ENCODE measurements at regions not wholly inside any gene's neighbourhood (a gene's known extent, or its start where the extent isn't known, plus 50 kb on each side); places are given as distances from the start of the nearest gene placed in this dataset.

DNA sequence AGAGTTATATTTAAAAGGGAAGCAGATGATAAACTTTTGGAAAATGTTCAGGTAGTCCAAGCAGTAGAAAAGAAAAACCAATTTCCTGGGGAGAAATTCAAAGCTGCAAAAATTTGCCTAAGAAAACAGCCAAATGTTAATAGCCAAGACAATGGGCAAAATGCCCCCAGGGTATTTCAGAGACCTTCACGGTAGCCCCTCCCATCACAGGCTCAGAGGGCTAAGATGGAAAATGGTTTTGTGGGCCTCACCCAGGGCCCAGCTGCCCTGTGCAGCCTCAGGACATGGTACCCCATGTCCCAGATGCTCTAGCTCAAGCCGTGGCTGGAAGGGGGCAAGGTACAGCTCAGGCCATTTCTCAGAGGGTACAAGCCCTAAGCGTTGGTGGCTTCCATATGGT, 391.0 kb downstream of the ZIC4 start:
- DNase-seq (ENCODE audit: low spot score), result no peak

DNA sequence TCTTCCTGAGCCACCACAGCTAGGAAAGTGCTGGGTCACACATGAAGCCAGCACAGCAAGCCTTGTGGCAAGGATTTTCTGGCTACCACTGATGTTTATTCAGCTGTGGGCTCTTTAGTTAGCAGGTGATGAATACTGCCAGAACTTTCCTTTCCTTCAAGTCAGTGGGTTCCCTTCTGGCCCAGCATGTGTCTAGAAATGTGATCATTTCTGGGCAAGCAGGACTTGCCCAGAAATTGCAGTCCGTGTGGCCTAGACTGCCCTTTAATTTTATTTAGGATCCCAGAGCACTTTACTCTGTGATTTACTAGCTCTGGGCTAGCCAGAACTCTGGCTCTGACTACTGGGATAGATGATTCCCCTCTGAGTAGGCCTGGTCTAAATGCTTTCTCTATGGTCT, 397.5 kb downstream of the ZIC4 start:
- DNase-seq (ENCODE audit: low spot score), result no peak

DNA sequence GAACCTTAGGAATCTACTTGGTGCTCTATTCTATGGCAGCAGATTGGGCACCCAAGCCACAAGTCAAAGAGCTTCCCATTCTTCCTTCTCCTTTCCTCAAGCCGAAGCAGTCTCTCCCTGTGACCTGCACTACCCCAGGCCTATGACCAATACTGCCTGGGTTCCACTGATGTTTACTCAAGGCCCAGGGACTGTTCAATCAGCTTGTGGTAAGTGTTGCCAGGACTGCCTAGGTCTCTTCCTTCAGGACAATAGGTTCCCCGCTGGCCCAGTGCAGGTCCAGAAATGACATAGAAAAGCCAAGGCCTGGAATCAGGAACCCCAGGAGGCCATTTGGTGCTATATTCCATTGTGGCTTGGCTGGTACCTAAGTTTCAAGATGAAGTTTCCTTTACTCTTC, 397.9 kb downstream of the ZIC4 start:
- no peak for DNase-seq (ENCODE audit: low spot score)

DNA sequence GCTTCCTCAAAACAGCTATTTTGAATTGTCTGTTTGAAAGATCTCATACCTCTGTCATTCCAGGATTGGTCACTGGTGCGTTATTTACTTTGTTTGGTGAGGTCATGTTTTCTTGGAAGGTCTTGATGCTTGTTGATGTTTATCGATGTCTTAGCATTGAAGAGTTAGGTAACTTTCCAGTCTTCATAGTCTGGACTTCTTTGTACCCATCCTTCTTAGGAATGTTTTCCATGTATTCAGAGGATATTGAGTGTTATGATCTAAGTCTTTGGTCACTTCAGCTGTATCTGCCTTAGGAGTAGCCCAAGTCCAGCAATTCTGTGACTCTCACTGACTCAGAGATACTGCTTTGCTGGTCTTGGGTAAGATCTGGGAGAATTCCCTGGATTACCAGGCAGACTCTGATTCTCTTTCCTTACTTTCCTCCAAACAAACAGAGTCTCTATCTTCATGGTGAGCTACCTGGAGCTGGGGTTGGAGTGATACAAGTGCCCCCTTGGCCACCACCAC, 398.6 kb downstream of the ZIC4 start:
- DNase-seq (ENCODE audit: low spot score), result no peak

DNA sequence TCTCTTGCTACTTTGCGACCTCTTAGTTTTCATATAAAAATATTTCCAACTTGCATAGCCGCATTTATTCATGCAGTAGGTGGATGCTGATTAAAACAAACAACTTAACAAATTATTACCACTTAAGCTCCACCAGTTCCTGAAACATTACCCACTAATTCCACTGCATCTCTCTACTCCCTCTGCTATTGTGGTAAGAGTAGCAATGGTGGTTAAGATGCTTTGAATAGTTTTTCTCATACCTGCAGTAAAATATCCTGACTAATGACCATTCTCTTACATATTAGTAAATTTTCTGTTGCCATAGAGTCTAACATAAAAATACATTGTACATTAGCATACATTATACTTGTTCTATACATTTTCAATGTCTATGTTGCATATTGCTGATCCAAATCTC, 397.6 kb upstream of the PLSCR5 start:
- DNase-seq (ENCODE audit: low spot score), result no peak

DNA sequence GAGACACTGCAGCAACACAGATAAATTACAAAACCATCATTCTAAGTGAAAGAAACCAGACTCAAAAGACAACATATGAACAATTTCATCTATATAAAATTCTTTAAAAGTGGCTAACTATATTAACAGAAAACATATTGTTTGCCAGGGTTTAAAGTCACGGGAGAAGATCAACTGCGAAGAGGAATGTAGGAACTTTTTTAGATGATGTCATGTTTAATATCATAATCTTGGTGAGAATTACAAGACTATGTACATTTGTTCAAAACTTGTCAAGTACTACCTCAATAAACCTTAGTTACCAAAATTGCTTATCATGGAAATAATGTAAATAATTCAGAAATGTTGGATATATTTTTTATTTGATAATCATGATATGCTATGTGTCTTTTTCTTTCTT, 395.1 kb upstream of the PLSCR5 start:
- no peak for DNase-seq (ENCODE audit: low spot score)

DNA sequence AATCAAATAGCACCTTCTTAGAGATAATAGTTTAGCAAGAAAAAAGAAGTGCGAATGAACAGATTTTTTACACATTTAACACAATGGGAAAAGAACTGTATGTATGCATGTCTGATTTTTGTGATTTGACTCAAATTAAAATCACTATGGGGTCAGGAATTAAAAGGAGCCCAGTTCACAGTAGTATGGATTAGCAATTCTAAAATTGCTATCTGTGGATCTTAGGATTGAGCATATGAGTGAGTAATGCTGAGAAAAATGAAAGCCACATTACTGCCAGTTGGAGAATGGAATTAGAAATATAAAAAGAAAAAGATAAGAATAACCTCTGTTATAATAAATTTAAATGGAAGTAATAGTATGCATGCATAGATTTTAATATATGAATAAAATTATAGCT, 386.8 kb upstream of the PLSCR5 start:
- DNase-seq (ENCODE audit: low spot score), result no peak

DNA sequence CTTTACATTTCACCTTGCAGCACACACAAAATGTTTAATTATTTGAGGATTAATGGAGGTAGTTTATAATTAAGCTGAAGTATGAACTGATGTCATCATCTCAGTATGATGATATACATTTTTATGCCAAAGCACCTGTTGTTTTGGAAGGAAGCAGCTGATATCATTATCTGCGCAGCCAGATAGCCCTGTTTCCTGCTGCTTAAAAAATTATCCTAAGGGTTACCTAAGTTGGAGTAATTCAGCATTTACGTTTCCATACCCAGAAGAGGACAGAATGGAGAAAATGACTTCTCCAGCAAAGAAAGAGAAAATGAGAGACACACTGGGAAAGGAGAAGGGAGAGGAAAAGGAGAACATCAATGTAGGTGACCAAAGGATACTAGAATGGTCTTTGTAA, 370.3 kb upstream of the PLSCR5 start:
- no peak for DNase-seq (ENCODE audit: low spot score)

DNA sequence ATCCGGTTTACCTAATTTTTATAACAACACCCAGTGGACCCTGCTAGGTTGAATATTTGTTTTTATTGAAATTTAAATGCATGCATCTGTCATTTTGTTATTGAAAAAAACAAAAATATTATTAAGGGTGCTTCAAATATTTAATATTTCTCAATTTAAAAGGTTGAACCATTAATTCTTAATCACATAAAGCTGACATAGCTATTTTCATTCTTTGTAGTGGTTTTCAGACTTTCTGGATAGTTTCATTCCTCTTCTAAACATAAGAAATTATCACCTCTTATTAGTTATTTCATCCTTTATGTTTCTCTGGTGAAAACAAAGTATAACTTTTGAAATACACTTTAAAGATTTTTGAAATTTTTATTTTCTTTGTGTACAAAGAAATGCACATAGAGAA, 369.9 kb upstream of the PLSCR5 start:
- DNase-seq (ENCODE audit: low spot score), result no peak

DNA sequence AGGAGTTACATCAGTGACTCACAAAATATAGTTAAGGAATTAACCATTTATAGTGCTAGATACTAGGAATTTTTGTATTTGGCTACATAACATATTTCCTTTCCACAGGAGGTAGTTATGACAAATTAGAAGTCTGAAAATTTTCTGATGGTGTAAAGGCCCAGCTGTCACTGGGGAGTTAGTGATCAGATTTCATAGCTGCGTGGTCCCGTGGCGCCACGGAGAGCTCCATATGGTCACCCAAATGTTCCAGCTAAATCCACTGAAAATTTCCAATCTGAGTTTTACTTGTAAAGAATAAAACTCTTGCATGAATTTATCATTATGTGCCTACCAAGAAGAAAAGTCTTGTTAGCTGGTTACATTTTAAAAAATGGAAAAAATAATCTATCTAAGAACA, 368.9 kb upstream of the PLSCR5 start:
- DNase-seq (ENCODE audit: low spot score), result peak; percentile 43

DNA sequence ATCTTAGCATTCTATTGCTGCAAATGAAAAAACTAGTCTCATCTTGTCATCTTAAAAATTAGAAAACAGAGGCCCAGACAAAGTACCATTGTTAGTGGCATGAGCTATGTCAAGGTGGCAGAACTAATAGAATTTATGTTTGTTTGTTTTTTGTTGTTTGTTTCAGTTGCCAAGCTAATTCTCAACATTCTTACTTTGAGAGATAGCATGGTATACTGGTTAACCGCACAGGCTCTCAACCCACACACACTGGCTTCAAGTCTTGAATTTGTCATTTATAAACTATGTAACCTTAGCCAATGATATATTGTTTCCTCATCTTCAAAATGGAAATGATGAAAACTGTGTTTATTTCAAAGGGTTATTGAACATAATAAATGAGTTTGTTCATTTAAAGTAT, 367.6 kb upstream of the PLSCR5 start:
- no peak for DNase-seq (ENCODE audit: low spot score)

DNA sequence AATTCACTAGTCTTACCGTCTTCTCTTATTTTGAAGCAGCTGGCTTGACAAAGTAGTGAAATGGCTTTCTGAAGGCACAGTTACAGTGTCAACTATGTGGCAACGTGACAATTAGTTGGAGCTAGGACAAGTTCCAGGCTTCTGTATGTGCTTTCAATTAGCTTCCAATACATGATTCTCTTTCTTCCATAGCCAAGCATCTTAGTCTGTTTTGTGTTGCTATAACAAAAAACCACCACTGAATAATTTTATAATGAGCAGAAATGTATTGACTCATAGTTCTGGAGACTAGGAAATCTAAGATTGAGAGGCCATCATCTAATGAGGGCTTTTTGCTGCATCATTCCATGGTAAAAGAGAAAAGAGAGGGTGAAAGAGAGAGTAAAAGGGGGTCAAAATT, 365.1 kb upstream of the PLSCR5 start:
- DNase-seq (ENCODE audit: low spot score), result no peak

DNA sequence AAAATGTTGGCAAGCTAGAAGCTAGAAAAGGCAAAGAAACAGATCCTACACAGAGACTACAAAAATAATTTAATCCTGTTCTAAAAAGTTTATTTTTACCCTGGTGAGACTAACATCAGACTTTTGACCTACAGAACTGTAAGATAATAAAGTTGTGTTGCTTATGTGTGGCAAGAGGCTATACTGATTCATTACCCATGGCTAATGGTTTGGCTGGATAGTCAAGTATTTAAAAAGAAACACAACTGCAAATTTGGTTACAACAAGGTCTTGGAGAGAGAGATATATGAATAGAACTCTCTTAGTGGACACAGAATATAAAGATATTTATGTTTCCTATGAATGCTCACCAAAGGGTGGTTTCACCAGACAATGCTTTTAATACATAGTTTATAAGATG, 364.2 kb upstream of the PLSCR5 start:
- no peak for DNase-seq (ENCODE audit: low spot score)

DNA sequence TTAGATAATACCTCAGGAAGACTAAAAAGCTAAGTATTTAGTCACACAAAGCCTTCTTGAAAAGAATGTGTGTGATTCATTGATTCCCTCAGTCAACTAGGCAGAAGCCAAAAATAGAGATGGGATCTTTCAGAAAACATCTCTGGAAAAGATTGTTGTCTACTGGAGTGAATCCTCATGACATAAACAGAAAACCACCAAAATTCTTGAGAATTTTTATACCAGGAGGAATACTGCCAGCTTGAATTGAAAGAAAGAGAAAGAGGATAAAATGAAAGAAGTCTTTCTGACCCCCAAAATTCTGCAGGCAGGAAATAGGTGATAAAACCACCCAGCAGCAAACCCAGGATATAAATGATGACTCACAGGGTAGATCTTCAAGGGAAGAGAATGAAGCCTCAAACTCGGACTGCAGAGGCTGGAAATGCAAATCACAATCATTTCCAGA, 363.1 kb upstream of the PLSCR5 start:
- DNase-seq (ENCODE audit: low spot score), result no peak

DNA sequence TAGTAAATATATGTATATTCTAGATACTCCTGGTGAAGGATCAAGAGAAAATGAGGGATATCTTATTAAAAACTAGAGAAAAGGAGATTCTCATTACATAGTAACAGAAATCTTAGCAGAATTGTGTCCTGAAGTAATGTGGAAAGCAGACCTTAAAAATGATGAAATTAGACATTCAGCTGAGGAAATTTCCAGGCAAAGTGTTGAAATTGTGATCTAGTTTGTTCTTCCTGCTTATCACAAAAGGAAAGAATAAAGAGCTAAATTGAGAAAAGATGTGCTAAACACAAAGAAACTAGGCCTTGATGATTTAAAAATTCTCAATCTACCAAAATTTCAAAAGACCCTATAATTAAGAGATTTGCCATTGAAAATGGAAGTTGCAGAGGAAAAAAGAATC, 362.6 kb upstream of the PLSCR5 start:
- no peak for DNase-seq (ENCODE audit: low spot score)

DNA sequence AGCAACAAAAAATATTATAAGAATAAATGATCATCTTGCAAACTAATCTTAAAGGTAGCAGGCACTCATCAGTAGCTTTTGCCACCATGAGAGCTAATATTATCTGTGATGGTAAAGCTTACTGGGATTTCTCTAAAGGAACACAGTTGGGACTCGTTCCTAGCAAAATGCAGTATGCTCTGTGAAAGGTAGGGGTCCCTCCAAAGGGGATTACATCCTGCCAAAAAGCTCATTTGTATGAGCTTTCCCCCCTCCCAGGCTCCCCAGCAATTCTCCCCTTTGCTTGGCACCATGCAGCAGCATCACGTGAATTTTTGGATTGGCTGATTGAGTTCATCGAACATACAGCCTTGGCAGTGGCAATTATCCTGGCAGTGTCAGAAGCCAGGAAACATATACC, 361.0 kb upstream of the PLSCR5 start:
- DNase-seq (ENCODE audit: low spot score), result no peak

DNA sequence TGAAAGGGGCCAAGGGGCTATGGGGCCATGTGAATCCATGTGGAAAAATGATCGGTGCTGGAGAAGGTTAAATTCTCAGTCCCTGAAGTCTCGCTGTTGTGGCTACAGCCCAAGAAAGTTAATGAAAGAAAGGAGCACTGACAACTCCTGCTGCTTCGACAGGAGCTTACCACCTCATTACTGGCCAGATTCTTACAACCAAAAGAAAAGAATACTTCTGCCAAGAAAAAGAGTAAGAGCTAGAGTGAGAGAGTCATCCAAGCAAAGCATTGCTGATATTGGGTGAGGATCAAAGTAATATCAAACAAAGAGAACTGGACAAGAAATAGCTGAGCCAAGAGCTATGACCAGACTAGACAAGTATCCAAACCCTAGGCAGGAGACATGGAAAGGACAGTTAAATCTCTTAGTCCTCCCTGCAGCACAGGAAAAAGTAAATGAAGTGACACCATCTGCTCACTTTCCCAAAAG, 348.4 kb upstream of the PLSCR5 start:
- peak; percentile 20 for DNase-seq (ENCODE audit: low spot score)

DNA sequence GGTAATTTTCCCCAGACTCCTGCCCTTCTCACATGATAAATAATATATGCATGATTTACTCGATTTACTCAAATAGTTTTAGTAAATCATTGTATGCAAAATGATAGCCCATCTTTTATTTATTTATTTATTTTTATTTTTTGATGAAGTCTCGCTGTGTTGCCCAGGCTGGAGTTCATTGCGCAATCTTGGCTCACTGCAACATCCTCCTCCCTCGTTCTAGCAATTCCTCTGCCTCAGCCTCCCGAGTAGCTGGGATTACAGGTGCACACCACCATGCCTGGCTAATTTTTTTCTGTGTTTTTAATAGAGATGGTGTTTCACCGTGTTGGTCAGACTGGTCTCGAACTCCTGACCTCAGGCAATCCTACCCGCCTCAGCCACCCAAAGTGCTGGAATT, 343.8 kb upstream of the PLSCR5 start:
- no peak for DNase-seq (ENCODE audit: low spot score)

DNA sequence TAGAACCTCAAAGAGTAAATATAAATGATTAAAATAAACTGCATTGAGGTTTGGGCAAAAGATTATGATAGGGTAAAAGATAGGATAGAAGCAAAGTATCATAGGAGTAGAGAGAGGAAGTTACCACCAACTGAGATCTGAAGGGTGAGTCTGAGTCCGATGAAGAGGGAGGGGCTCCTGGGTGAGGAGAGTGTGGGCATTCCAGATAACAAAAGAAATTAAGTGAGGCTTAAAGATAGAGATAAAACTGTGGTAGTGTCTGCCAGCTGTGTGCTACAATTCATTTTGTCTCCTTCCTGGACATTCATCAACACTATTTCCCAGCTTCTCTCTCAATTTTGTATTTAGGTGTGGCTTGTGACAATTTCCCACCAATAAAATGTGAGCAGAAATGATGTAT, 343.0 kb upstream of the PLSCR5 start:
- no peak for DNase-seq (ENCODE audit: low spot score)

DNA sequence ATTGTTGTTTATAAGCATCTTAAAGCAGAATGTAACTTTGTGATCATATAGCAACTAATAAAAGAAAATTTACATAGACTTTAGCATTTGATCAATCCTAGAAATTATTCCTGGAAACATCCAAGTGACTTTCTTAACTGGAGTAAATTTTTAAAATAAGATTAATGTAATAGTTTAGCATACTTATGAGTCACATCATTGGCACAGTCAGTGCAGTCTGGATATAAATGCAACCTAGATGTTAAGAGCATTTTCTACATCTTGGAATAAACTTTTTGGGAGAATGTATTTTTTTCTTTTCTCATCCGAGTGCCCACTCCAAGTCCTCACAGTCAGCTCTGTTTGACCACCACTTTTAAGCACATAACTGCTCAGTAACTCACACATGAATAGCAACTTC, 324.6 kb upstream of the PLSCR5 start:
- DNase-seq (ENCODE audit: low spot score), result no peak

DNA sequence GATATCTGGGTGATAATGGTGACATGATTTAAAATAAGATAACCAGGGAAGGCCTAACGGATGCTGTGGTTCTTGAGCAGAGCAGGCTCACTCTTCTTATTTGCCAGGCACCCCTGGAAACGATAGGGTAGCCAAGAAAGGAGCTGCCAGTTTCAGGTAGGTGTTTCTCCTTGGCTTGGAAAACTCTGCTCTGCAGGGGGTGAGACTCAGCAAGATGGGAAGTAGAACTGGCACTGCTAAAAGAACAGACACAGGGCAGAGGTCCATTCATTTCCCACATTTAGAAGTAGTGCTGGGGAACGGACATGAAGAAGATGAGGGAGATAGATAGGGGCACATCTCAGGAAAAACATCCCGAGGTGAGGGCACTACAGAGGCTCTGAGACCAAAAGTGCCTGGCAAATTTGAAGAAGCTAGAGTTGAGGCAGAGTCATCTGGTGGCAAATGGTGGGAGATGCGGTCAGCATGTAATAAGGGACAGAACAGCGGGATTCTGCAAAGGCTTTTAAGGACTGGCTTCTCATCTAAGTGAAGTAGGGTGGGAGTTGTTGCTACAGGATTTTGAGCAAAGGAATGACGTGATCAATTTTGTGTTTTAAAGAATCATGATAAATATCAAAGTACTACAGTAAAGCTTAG, 323.4 kb upstream of the PLSCR5 start:
- DNase-seq (ENCODE audit: low spot score), result no peak

DNA sequence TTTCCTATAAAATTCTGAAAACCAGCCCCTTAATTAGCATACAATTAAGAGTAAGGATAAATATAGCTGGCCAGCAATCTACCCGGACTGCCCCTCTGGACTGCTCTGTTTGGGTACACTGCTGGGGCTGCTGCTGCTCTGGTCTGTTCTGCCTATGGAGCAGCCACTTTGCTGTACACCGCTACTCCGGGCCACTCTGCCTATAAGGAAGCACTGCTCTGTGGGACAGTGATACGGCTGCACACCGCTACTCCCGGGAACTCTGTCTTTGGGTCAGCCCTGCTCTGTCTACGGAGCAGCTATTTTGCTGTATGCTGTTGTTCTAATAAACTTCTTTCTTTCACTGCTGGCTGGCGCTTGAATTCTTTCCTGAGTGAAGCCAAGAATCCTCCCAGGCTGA, 316.5 kb upstream of the PLSCR5 start:
- DNase-seq (ENCODE audit: low spot score), result no peak

DNA sequence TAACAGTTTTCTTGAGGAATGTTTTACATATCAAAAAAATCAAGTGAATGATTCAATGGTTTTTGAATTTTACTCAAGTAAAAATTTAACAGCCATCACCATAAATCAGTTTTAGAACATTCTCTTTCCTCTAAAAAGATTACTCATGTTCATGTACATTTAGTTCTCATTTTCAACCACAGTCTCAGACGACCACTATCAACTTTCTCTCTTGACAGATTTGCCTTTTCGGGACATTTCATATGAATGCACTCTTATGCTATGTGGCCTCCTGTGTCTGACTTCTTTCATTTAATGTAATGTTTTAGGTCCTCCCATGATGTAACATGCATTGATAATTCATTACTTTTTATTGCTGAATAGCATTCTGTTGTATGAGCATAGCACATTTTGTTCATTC, 309.3 kb upstream of the PLSCR5 start:
- no peak for DNase-seq (ENCODE audit: low spot score)

DNA sequence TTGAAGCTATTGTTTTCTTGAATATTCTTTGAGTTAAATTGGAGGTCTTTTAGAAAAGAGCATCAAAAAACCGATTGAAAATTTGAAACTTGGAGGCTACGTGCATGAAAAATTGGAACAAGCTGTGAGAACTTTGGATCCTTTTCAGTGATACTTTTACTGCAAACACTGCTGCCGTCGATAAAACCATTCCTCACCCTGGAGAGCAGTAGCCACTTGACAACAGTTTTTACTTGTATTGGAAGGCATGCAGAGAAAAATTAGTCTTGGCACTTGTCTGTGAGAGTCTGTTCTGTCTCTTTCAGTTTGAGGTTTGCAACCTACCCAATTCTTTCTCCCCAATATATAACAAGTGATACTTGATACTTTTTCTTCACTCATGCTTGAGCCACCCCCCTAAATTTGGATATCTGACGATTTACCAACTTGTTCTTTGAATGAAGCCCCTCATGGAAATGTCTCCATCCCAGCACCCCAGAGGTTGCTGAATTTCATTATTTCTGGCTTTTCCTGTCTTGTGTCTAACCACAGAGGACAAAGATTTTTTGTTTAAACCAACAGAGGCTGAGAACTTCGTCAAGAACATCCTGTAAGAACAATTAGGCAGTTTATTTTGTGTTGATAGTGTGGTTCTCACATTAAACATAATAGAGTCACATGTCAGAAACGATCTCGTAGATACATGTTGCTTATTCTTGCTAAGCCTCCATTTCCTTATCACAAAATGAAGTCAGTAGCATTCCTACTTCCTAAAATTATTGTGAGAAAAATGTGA, 307.3 kb upstream of the PLSCR5 start:
- DNase-seq (ENCODE audit: low spot score), result no peak
